IMR-90 (cell line): ENCODE measurements at regions not wholly inside any gene's neighbourhood (a gene's known extent, or its start where the extent isn't known, plus 50 kb on each side); places are given as distances from the start of the nearest gene placed in this dataset.

Experiments
- ATAC-seq: fragments of 200-7000 bp; cut with Tn5 transposase; 2 replicates; pipeline ENCODE4 v1.9.1; 2020; ENCODE audit warnings: low read depth, mild to moderate bottlenecking, moderate library complexity
- BruUV-seq: library from RNA; stranded (reverse); fragments of 400-500 nt; replicated peaks from 2 replicates; lab custom pipeline; 2021; lab: Mats Ljungman, UMichigan
- CTCF ChIA-PET: fragments of 300-600 bp; formaldehyde crosslinking; extraction: SDS; loops from one replicate; lab custom pipeline; 2021; ENCODE audit warnings: antibody characterized with exemption; lab: Yijun Ruan, JAX
- POLR2A ChIA-PET: fragments of 300-600 bp; sonication (Branson Sonifier 250); formaldehyde crosslinking; loops from one replicate; lab custom pipeline; 2022; ENCODE audit warnings: antibody characterized with exemption; ENCODE audit not compliant: unreplicated experiment; lab: Charles Lee
- DNase-seq: peaks from one replicate; pipeline ENCODE4 v3.0.0; 2013
- H2AFZ ChIP-seq: replicated peaks from 2 replicates; pipeline ENCODE3; 2013; ENCODE audit warnings: low read length, mild to moderate bottlenecking; ENCODE audit not compliant: poor library complexity
- H2AK5ac ChIP-seq: 2 replicates; pipeline ENCODE4 v1.6.1; 2013; ENCODE audit warnings: low read depth, low read length, inconsistent platforms
- H2AK9ac ChIP-seq: replicated peaks from 2 replicates; pipeline ENCODE3; 2013; ENCODE audit warnings: mild to moderate bottlenecking, low read depth, low read length, moderate library complexity; ENCODE audit not compliant: poor library complexity
- H2BK120ac ChIP-seq: 2 replicates; pipeline ENCODE4 v1.6.1; 2013; ENCODE audit warnings: low read depth, low read length, inconsistent platforms
- H2BK15ac ChIP-seq: 3 replicates; pipeline ENCODE4 v1.6.1; 2013; ENCODE audit warnings: low read depth, low read length, inconsistent platforms
- H2BK20ac ChIP-seq: 2 replicates; pipeline ENCODE4 v1.6.1; 2013; ENCODE audit warnings: low read depth, mild to moderate bottlenecking, inconsistent platforms, low read length, moderate library complexity
- H2BK5ac ChIP-seq: 2 replicates; pipeline ENCODE4 v1.6.1; 2013; ENCODE audit warnings: mild to moderate bottlenecking, low read depth, low read length, inconsistent platforms; ENCODE audit not compliant: poor library complexity, severe bottlenecking
- H3K14ac ChIP-seq: replicated peaks from 2 replicates; pipeline ENCODE4 v1.6.1; 2013; ENCODE audit warnings: low read depth, low read length, inconsistent platforms
- H3K18ac ChIP-seq: 2 replicates; pipeline ENCODE4 v1.6.1; 2013; ENCODE audit warnings: low read depth, low read length, control low read depth
- H3K23ac ChIP-seq: 2 replicates; pipeline ENCODE4 v1.6.1; 2013; ENCODE audit warnings: low read depth, low read length, inconsistent platforms
- H3K27ac ChIP-seq: 2 replicates; pipeline ENCODE4 v1.5.1; 2013; ENCODE audit warnings: mild to moderate bottlenecking, control low read depth, low read length; ENCODE audit not compliant: insufficient read depth
- H3K27me3 ChIP-seq: 2 replicates; pipeline ENCODE4 v1.6.1; 2013; ENCODE audit warnings: low read length; ENCODE audit not compliant: control insufficient read depth, insufficient read depth
- H3K36me3 ChIP-seq: 2 replicates; pipeline ENCODE4 v1.6.1; 2013; ENCODE audit warnings: low read length, mixed read lengths; ENCODE audit not compliant: control insufficient read depth, insufficient read depth
- H3K4ac ChIP-seq: 2 replicates; pipeline ENCODE4 v1.6.1; 2013; ENCODE audit warnings: low read depth, low read length, inconsistent platforms
- H3K4me1 ChIP-seq: 2 replicates; pipeline ENCODE4 v1.6.1; 2013; ENCODE audit warnings: low read length, mixed read lengths; ENCODE audit not compliant: control insufficient read depth, insufficient read depth
- H3K4me2 ChIP-seq: 2 replicates; pipeline ENCODE4 v1.6.1; 2013; ENCODE audit warnings: low read depth, mild to moderate bottlenecking, control low read depth, low read length, moderate library complexity
- H3K4me3 ChIP-seq: 2 replicates; pipeline ENCODE4 v1.5.1; 2013; ENCODE audit warnings: low read depth, mild to moderate bottlenecking, control low read depth, low read length, moderate library complexity; ENCODE audit not compliant: insufficient read depth
- H3K56ac ChIP-seq: 2 replicates; pipeline ENCODE4 v1.6.1; 2013; ENCODE audit warnings: low read length, inconsistent platforms; ENCODE audit not compliant: insufficient read depth; ENCODE audit errors: extremely low read depth
- H3K79me1 ChIP-seq, 2 experiments: 2 replicates each; pipeline ENCODE4 v1.6.1; 2013; ENCODE audit warnings: low read length in 2 of 2, inconsistent platforms in 1 of 2, low read depth in 1 of 2
- H3K9ac ChIP-seq: 2 replicates; pipeline ENCODE4 v1.6.1; 2013; ENCODE audit warnings: low read depth, low read length, control low read depth
- H3K9me1 ChIP-seq: 2 replicates; pipeline ENCODE4 v1.6.1; 2013; ENCODE audit warnings: low read length, inconsistent platforms; ENCODE audit not compliant: insufficient read depth
- H3K9me3 ChIP-seq: 2 replicates; pipeline ENCODE4 v1.6.1; 2013; ENCODE audit warnings: low read length; ENCODE audit not compliant: control insufficient read depth, insufficient read depth
- H4K20me1 ChIP-seq: 2 replicates; pipeline ENCODE4 v1.6.1; 2013; ENCODE audit warnings: low read length, inconsistent platforms; ENCODE audit not compliant: insufficient read depth
- H4K5ac ChIP-seq: 2 replicates; pipeline ENCODE4 v1.6.1; 2013; ENCODE audit warnings: mild to moderate bottlenecking, low read depth, low read length, control low read depth
- H4K8ac ChIP-seq, 2 experiments: 2 replicates each; pipeline ENCODE4 v1.6.1; 2013; ENCODE audit warnings: low read depth in 2 of 2, low read length in 2 of 2, control low read depth in 1 of 2, inconsistent platforms in 1 of 2
- H4K91ac ChIP-seq: 2 replicates; pipeline ENCODE4 v1.6.1; 2013; ENCODE audit warnings: low read depth, low read length, inconsistent platforms; ENCODE audit not compliant: insufficient read depth
- BHLHE40 ChIP-seq: fragments of 150-350 bp; IDR thresholded peaks from 2 replicates; pipeline ENCODE4 v1.6.1; 2016; ENCODE audit warnings: mild to moderate bottlenecking, low read depth, low read length
- FOS ChIP-seq: fragments of 150-350 bp; IDR thresholded peaks from 2 replicates; pipeline ENCODE4 v1.6.1; 2016; ENCODE audit warnings: low read depth, low read length
- MAFK ChIP-seq: IDR thresholded peaks from 2 replicates; pipeline ENCODE4 v1.6.1; 2012; ENCODE audit warnings: low read depth, low read length, improper control_type of control experiment
- NFE2L2 ChIP-seq: fragments of 150-350 bp; IDR thresholded peaks from 2 replicates; pipeline ENCODE4 v1.6.1; 2016; ENCODE audit warnings: low read depth, mild to moderate bottlenecking, low read length
- RAD21 ChIP-seq: IDR thresholded peaks from 2 replicates; pipeline ENCODE4 v1.6.1; 2012; ENCODE audit warnings: low read length, improper control_type of control experiment
- WGBS, 2 experiments: methylation state at CpG; one replicate each; pipeline versions ENCODE4 v1.1.5 to v1.1.7; 2013; ENCODE audit warnings: missing lambda C conversion rate in 2 of 2; ENCODE audit not compliant: insufficient read length in 1 of 2; ENCODE audit errors: extremely low coverage in 2 of 2; 5-methylcytosine and 5-hydroxymethylcytosine counted together
- dilution Hi-C: fragments of 300-500 bp; cut with HindIII; formaldehyde crosslinking; loops from one replicate; pipeline ENCODE4 v1.14.3; 2018; ENCODE audit warnings: low sequenced_read_pairs; ENCODE audit not compliant: unreplicated experiment
- in situ Hi-C: fragments of 300-500 bp; cut with MboI; formaldehyde crosslinking; loops from 3 replicates; pipeline ENCODE4 v1.14.3; 2019; ENCODE audit warnings: low sequenced_read_pairs, inconsistent platforms, mixed read lengths
- intact Hi-C: fragments of 100-400 bp; cut with micrococcal nuclease; formaldehyde crosslinking; loops from 2 replicates; pipeline ENCODE4 v1.10.0; 2022
- TF ChIP-seq, protein P1 (sequence below): conservative IDR thresholded peaks from 2 replicates; pipeline ENCODE4 v1.5.1; 2012; ENCODE audit warnings: mild to moderate bottlenecking, low read depth, low read length, improper control_type of control experiment
- TF ChIP-seq, protein P2 (sequence below): fragments of 150-350 bp; IDR thresholded peaks from 2 replicates; pipeline ENCODE4 v1.6.1; 2017; ENCODE audit warnings: mild to moderate bottlenecking, antibody characterized with exemption, low read length, low read depth

DNA sequence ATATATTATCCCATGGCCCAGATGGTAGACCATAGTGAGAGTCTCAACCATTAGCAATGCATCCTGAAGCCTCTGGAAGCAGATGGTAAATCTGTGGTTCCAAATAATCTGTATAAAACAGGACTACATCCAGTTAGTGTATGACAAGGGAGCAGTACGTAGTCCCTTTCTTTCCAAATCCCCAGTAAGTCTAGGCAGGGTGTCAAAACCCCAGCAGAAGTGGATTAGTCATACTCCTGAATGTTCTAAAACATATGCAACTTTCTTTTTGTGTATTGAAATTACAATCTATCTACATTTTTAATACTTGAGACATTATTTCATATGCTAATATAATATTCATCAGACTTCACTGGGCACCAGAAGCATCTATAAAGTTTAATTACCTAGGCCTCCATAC, 295.1 kb upstream of the ANO5 start:
- TF ChIP-seq, protein P1, sequence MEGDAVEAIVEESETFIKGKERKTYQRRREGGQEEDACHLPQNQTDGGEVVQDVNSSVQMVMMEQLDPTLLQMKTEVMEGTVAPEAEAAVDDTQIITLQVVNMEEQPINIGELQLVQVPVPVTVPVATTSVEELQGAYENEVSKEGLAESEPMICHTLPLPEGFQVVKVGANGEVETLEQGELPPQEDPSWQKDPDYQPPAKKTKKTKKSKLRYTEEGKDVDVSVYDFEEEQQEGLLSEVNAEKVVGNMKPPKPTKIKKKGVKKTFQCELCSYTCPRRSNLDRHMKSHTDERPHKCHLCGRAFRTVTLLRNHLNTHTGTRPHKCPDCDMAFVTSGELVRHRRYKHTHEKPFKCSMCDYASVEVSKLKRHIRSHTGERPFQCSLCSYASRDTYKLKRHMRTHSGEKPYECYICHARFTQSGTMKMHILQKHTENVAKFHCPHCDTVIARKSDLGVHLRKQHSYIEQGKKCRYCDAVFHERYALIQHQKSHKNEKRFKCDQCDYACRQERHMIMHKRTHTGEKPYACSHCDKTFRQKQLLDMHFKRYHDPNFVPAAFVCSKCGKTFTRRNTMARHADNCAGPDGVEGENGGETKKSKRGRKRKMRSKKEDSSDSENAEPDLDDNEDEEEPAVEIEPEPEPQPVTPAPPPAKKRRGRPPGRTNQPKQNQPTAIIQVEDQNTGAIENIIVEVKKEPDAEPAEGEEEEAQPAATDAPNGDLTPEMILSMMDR: no peak
- TF ChIP-seq MAFK (no peak), BHLHE40 (no peak), FOS (no peak), RAD21 (no peak), NFE2L2 (no peak)
- TF ChIP-seq, protein P2, sequence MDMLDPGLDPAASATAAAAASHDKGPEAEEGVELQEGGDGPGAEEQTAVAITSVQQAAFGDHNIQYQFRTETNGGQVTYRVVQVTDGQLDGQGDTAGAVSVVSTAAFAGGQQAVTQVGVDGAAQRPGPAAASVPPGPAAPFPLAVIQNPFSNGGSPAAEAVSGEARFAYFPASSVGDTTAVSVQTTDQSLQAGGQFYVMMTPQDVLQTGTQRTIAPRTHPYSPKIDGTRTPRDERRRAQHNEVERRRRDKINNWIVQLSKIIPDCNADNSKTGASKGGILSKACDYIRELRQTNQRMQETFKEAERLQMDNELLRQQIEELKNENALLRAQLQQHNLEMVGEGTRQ: no peak
- Histone ChIP-seq H2AK5ac (no peak overlapping the region), H3K4me1 (no peaks in the 10 kb centered on the region), H4K91ac (no peak overlapping the region), H2BK20ac (no peak overlapping the region), H2BK120ac (no peak overlapping the region), H3K4ac (no peak overlapping the region), H2AFZ (no peak overlapping the region), H3K23ac (no peak overlapping the region), H3K27ac (no peak overlapping the region), H3K14ac (no peak overlapping the region), H4K5ac (no peak overlapping the region), H3K4me2 (no peak overlapping the region), H4K20me1 (no peaks in the 10 kb centered on the region), H3K27me3 (no peaks in the 10 kb centered on the region), H3K18ac (no peak overlapping the region), H2BK5ac (no peak overlapping the region), H3K9me1 (no peaks in the 10 kb centered on the region), H3K9me3 (peaks cover 8% of the 10 kb centered on the region), H3K56ac (no peak overlapping the region), H2BK15ac (no peak overlapping the region), H3K4me3 (no peak overlapping the region), H4K8ac (no peak overlapping the region), H3K79me1 (no peaks in the 10 kb centered on the region), H3K9ac (no peak overlapping the region), H2AK9ac (no peak overlapping the region), H3K36me3 (no peaks in the 10 kb centered on the region)
- no peak for ATAC-seq
- no TSS peak for BruUV-seq
- no CpG with 5 or more reads among the region's 1 CpG for WGBS, 2 experiments
- DNase-seq: no peak
- dilution Hi-C loops (no loop called here), in situ Hi-C loops (no loop called here), intact Hi-C loops (no loop called here)
- ChIA-PET POLR2A (no interaction called here), CTCF (no interaction called here)
